Tibial artery (tissue), 4 donors: ENCODE measurements at regions not wholly inside any gene's neighbourhood (a gene's known extent, or its start where the extent isn't known, plus 50 kb on each side); places are given as distances from the start of the nearest gene placed in this dataset.

Experiments
- DNase-seq, 2 donors: peaks; one replicate each; pipeline ENCODE4 v3.0.0-alpha.2; 2019
- H3K27ac ChIP-seq, 2 donors: fragments of 200-600 bp; sonication (generic) in 1 of 2; 1 replicate in 1 of 2; 2 replicates in 1 of 2; pipeline ENCODE4 v1.5.1; 2018 to 2019; ENCODE audit warnings: mild to moderate bottlenecking in 1 of 2
- H3K27me3 ChIP-seq, 2 donors: fragments of 200-600 bp; sonication (generic) in 1 of 2; one replicate each; pipeline versions ENCODE4 v1.5.1 to v1.6.0; 2016 to 2019
- H3K36me3 ChIP-seq, 3 donors: fragments of 200-600 bp; sonication (generic) in 2 of 3; one replicate each; pipeline ENCODE4 v1.5.1; 2016 to 2019; ENCODE audit warnings: mild to moderate bottlenecking in 2 of 3
- H3K4me1 ChIP-seq, 4 donors: fragments of 200-600 bp; sonication (generic) in 2 of 4; 1 replicate in 3 of 4; 2 replicates in 1 of 4; pipeline ENCODE4 v1.5.1; 2016 to 2019
- H3K4me3 ChIP-seq, 2 donors: fragments of 200-600 bp; sonication (generic) in 1 of 2; 1 replicate in 1 of 2; 2 replicates in 1 of 2; pipeline ENCODE4 v1.5.1; 2018 to 2019; ENCODE audit warnings: mild to moderate bottlenecking in 2 of 2
- H3K9me3 ChIP-seq, 3 donors: fragments of 200-600 bp; sonication (generic) in 1 of 3; one replicate each; pipeline ENCODE4 v1.5.1; 2016 to 2019
- CTCF ChIP-seq, 2 experiments: fragments of 200-600 bp in 1 of 2; fragments of 450-650 bp in 1 of 2; IDR thresholded peaks; one replicate each; pipeline ENCODE4 v1.5.1; 2017 to 2019; ENCODE audit warnings: antibody characterized with exemption in 2 of 2, mild to moderate bottlenecking in 1 of 2, moderate library complexity in 1 of 2
- intact Hi-C: fragments of 100-400 bp; cut with DNase I; formaldehyde crosslinking; loops from one replicate; pipeline ENCODE4 v1.15.0; 2023; ENCODE audit warnings: low total_unique reads

GRCh38 chr9:6132650-6133049 is 83.0 kb upstream of the IL33 start:
- no peak for DNase-seq
- Histone ChIP-seq H3K4me3 (no peak overlapping the region), H3K9me3 (no peaks in the 10 kb centered on the region), H3K27ac (no peak overlapping the region), H3K4me1 (no peaks in the 10 kb centered on the region), H3K36me3 (no peaks in the 10 kb centered on the region), H3K27me3 (no peaks in the 10 kb centered on the region)
- intact Hi-C loops, result no loop called here
- TF ChIP-seq CTCF (IDR thresholded peaks at IDR 0.05), result no peak

GRCh38 chr9:6128030-6128429 is 87.6 kb upstream of the IL33 start:
- H3K9me3 ChIP-seq, result no peaks in the 10 kb centered on the region
- no peaks in the 10 kb centered on the region for H3K36me3 ChIP-seq
- intact Hi-C loops, result no loop called here
- H3K4me1 ChIP-seq, result no peaks in the 10 kb centered on the region
- TF ChIP-seq CTCF (IDR thresholded peaks at IDR 0.05), result no peak
- no peak overlapping the region for H3K4me3 ChIP-seq
- no peak overlapping the region for H3K27ac ChIP-seq
- no peak for DNase-seq
- H3K27me3 ChIP-seq, result no peaks in the 10 kb centered on the region

GRCh38 chr9:6126377-6126776 is 89.2 kb upstream of the IL33 start:
- DNase-seq, result no peak
- no peak for TF ChIP-seq CTCF (IDR thresholded peaks at IDR 0.05)
- H3K9me3 ChIP-seq, result no peaks in the 10 kb centered on the region
- no peak overlapping the region for H3K4me3 ChIP-seq
- H3K27me3 ChIP-seq, result no peaks in the 10 kb centered on the region
- intact Hi-C loops, result no loop called here
- H3K4me1 ChIP-seq, result no peaks in the 10 kb centered on the region
- H3K27ac ChIP-seq, result no peak overlapping the region
- H3K36me3 ChIP-seq, result no peaks in the 10 kb centered on the region

- no peak for DNase-seq
- Histone ChIP-seq H3K9me3 (no peaks in the 10 kb centered on the region), H3K27me3 (no peaks in the 10 kb centered on the region), H3K27ac (no peak overlapping the region), H3K4me3 (no peak overlapping the region), H3K36me3 (no peaks in the 10 kb centered on the region), H3K4me1 (no peaks in the 10 kb centered on the region)
- intact Hi-C loops, result no loop called here
- no peak for TF ChIP-seq CTCF (IDR thresholded peaks at IDR 0.05)
These were observed 92.2 kb upstream of the IL33 start for GRCh38 chr9:6123416-6123815.

GRCh38 chr9:6121707-6122106 is 93.9 kb upstream of the IL33 start:
- no peak overlapping the region for H3K4me3 ChIP-seq
- intact Hi-C loops, result no loop called here

More at GRCh38 chr9:6121707-6122106, 93.9 kb upstream of the IL33 start:
- Histone ChIP-seq H3K27ac (no peak overlapping the region), H3K4me1 (no peaks in the 10 kb centered on the region), H3K27me3 (no peaks in the 10 kb centered on the region), H3K9me3 (no peaks in the 10 kb centered on the region), H3K36me3 (no peaks in the 10 kb centered on the region)
- TF ChIP-seq CTCF (IDR thresholded peaks at IDR 0.05), result no peak
- DNase-seq, result no peak
